ENCODE measurements at regions not wholly inside any gene's neighbourhood (a gene's known extent, or its start where the extent isn't known, plus 50 kb on each side); places are given as distances from the start of the nearest gene placed in this dataset.

- no peak for TF ChIP-seq POLR2A (IDR thresholded peaks at IDR 0.05)
- no peak for TF ChIP-seq CTCF (IDR thresholded peaks at IDR 0.05)
Observed at GRCh38 chr4:97144199-97144598, 999.1 kb downstream of the STPG2 start.
